ENCODE measurements at regions not wholly inside any gene's neighbourhood (a gene's known extent, or its start where the extent isn't known, plus 50 kb on each side); places are given as distances from the start of the nearest gene placed in this dataset.

DNA sequence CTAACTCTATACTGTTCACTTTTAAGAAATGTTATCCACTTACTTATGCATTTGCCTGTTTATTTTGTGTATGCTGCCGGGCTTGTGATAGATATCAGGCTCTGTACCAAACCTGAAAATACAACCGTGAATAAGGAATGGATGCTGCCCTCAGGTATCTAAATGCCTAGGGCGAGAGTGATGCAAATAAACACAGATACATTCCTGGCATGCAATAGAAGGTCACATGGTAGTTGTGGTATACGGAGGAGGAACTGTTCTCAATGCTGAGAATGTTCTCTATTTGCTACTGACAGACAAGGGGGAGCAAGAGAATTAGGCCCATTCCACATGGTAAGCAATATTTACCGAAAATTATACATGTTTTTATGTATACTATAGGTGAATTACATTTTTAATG is 227.8 kb downstream of the ICE1 start:
- Histone ChIP-seq H2BK5ac (ENCODE audit: low read depth, low read length) (no peak overlapping the region), H3K27me3 (replicated peaks in 1 of 4; ENCODE audit: control insufficient read depth in 3 of 4, extremely low read depth in 1 of 4, insufficient read depth in 3 of 4, low read length in 3 of 4) (no peaks in the 10 kb centered on the region), H3K9ac (replicated peaks in 1 of 4; ENCODE audit: extremely low read depth in 1 of 4, low read depth in 3 of 4, low read length in 3 of 4) (no peak overlapping the region), H3K27ac (ENCODE audit: low read depth, low read length) (no peak overlapping the region), H4K20me1 (replicated peaks in 1 of 2; ENCODE audit: control insufficient read depth in 1 of 2, insufficient read depth in 2 of 2, low read length in 2 of 2) (no peaks in the 10 kb centered on the region), H3K9me3 (ENCODE audit: insufficient read depth in 2 of 2, low read depth in 1 of 2, low read length in 1 of 2) (no peaks in the 10 kb centered on the region), H3K36me3 (ENCODE audit: control insufficient read depth in 2 of 4, insufficient read depth in 4 of 4, low read length in 3 of 4) (no peaks in the 10 kb centered on the region), H3K56ac (replicated peaks; ENCODE audit: insufficient read length, low read depth, low read length) (no peak overlapping the region), H3K4me1 (replicated peaks in 1 of 4; ENCODE audit: control insufficient read depth in 3 of 4, insufficient read depth in 4 of 4, low read length in 3 of 4) (no peaks in the 10 kb centered on the region; a peak in 1 of 7 replicates), H3K4me2 (ENCODE audit: insufficient read depth in 1 of 2, low read depth in 2 of 2, low read length in 2 of 2) (no peak overlapping the region), H2AK5ac (ENCODE audit: low read depth, low read length) (no peak overlapping the region), H3K14ac (ENCODE audit: insufficient read length) (no peak overlapping the region), H3K79me1 (ENCODE audit: low read depth, low read length) (no peaks in the 10 kb centered on the region), H3K79me2 (ENCODE audit: control insufficient read depth in 1 of 2, insufficient read depth in 2 of 2, low read length in 2 of 2) (no peaks in the 10 kb centered on the region), H2AFZ (ENCODE audit: low read length) (no peak overlapping the region), H3K4me3 (ENCODE audit: extremely low read depth in 1 of 4, insufficient read depth in 2 of 4, low read depth in 3 of 4, low read length in 4 of 4) (no peak overlapping the region), H2BK120ac (replicated peaks; ENCODE audit: low read depth, low read length) (no peak overlapping the region), H4K5ac (ENCODE audit: insufficient read length, low read depth, low read length) (no peak overlapping the region), H2BK15ac (ENCODE audit: low read length) (no peak overlapping the region), H2BK12ac (ENCODE audit: low read depth, low read length) (no peak overlapping the region), H4K91ac (replicated peaks; ENCODE audit: insufficient read length, low read length) (no peak overlapping the region), H4K8ac (ENCODE audit: extremely low read depth, insufficient read depth, low read length) (no peak overlapping the region), H3K23ac (ENCODE audit: insufficient read length) (no peak overlapping the region), H3K4ac (replicated peaks; ENCODE audit: insufficient read length, low read depth, low read length) (no peak overlapping the region), H2BK20ac (ENCODE audit: low read length) (no peak overlapping the region), H3K18ac (ENCODE audit: extremely low read depth, low read length) (no peak overlapping the region), H3K23me2 (ENCODE audit: low read depth, low read length) (no peaks in the 10 kb centered on the region)
- CTCF ChIA-PET (ENCODE audit: partially characterized antibody) = no interaction called here
- no peak for DNase-seq (ENCODE audit: low read depth in 1 of 2, low spot score in 2 of 2)
- no peak for TF ChIP-seq GTF2F1 (IDR thresholded peaks at IDR 0.05; ENCODE audit: borderline replicate concordance, low read depth, low read length)
- TF ChIP-seq SIRT6 (IDR thresholded peaks at IDR 0.05; ENCODE audit: low read length) = no peak
- no peak for TF ChIP-seq POLR2AphosphoS5 (IDR thresholded peaks at IDR 0.05; ENCODE audit: low read depth, low read length)
- TF ChIP-seq NRF1 (IDR thresholded peaks at IDR 0.05; ENCODE audit: low read depth, low read length) = no peak
- TF ChIP-seq KDM4A (IDR thresholded peaks at IDR 0.05; ENCODE audit: low read depth, low read length, severe bottlenecking) = no peak
- no peak for TF ChIP-seq RBBP5 (IDR thresholded peaks at IDR 0.05; ENCODE audit: borderline replicate concordance, low read depth, low read length)
- TF ChIP-seq TEAD4 (IDR thresholded peaks at IDR 0.05; ENCODE audit: low read depth, low read length) = 0 out of 2 replicates have a peak, but pooled peaks have one; percentile 22
- no peak for FAIRE-seq
- WGBS, 2 experiments (ENCODE audit: extremely low coverage in 1 of 2, insufficient coverage in 1 of 2, insufficient read length in 1 of 2, insufficient replicate concordance in 2 of 2, low coverage in 1 of 2, low lambda C conversion rate in 2 of 2, missing lambda C conversion rate in 1 of 2) = 84% methylated on average over 5 of the region's 5 CpGs; no CpG with 5 or more reads in 1 of the 2 experiments
- POLR2A ChIA-PET (ENCODE audit: partially characterized antibody) = interaction anchor here (1.2 kb wide), 1 partner anchor 11 kb away, joined by 5 read pairs; no protein-coding TSS in a partner anchor

Measured in H1 (cell line).